Hepatocyte (in vitro differentiated cells): ENCODE measurements at regions not wholly inside any gene's neighbourhood (a gene's known extent, or its start where the extent isn't known, plus 50 kb on each side); places are given as distances from the start of the nearest gene placed in this dataset.

Experiments used
- DNase-seq: peaks from one replicate; pipeline ENCODE4 v3.0.0-alpha.2; 2016; ENCODE audit warnings: low spot score
- H2AFZ ChIP-seq: fragments of 200-600 bp; sonication (generic); 2 replicates; pipeline ENCODE4 v1.6.0; 2016; ENCODE audit warnings: antibody characterized with exemption, mild to moderate bottlenecking
- H3K27ac ChIP-seq: fragments of 200-600 bp; sonication (generic); 2 replicates; pipeline ENCODE4 v1.5.1; 2016; ENCODE audit warnings: mild to moderate bottlenecking
- H3K27me3 ChIP-seq: fragments of 200-600 bp; sonication (generic); 2 replicates; pipeline ENCODE4 v1.6.1; 2016
- H3K36me3 ChIP-seq: fragments of 200-600 bp; sonication (generic); replicated peaks from 2 replicates; pipeline ENCODE4 v1.5.1; 2016; ENCODE audit warnings: low read depth; ENCODE audit not compliant: insufficient read depth
- H3K4me1 ChIP-seq: fragments of 200-600 bp; sonication (generic); 2 replicates; pipeline ENCODE4 v1.5.1; 2016; ENCODE audit warnings: mild to moderate bottlenecking, moderate library complexity; ENCODE audit not compliant: insufficient read depth
- H3K4me2 ChIP-seq: fragments of 200-600 bp; sonication (generic); 2 replicates; pipeline ENCODE4 v1.6.0; 2016
- H3K4me3 ChIP-seq: fragments of 200-600 bp; sonication (generic); 2 replicates; pipeline ENCODE4 v1.5.1; 2016; ENCODE audit warnings: mild to moderate bottlenecking
- H3K79me2 ChIP-seq: fragments of 200-600 bp; sonication (generic); 2 replicates; pipeline ENCODE4 v1.6.0; 2017; ENCODE audit warnings: mild to moderate bottlenecking
- H3K9me2 ChIP-seq: fragments of 200-600 bp; sonication (generic); replicated peaks from 2 replicates; pipeline ENCODE4 v1.6.0; 2017; ENCODE audit warnings: mild to moderate bottlenecking; ENCODE audit not compliant: insufficient read depth
- H3K9me3 ChIP-seq: fragments of 200-600 bp; sonication (generic); 2 replicates; pipeline ENCODE4 v1.5.1; 2016; ENCODE audit warnings: low read depth, mild to moderate bottlenecking
- H4K20me1 ChIP-seq: fragments of 200-600 bp; sonication (generic); 2 replicates; pipeline ENCODE4 v1.6.0; 2016; ENCODE audit warnings: mild to moderate bottlenecking; ENCODE audit not compliant: insufficient read depth, poor library complexity, severe bottlenecking
- EZH2 ChIP-seq: fragments of 200-600 bp; sonication (generic); IDR thresholded peaks from 2 replicates; pipeline ENCODE4 v1.6.1; 2016; ENCODE audit warnings: antibody characterized with exemption, mild to moderate bottlenecking, borderline replicate concordance
- EZH2phosphoT487 ChIP-seq: fragments of 200-600 bp; sonication (generic); IDR thresholded peaks from one replicate; pipeline ENCODE4 v1.6.1; 2018; ENCODE audit warnings: antibody characterized with exemption, mild to moderate bottlenecking, low read depth, moderate library complexity; ENCODE audit not compliant: unreplicated experiment, severe bottlenecking
- WGBS: methylation state at CpG from one replicate; pipeline ENCODE4 v1.1.6; 2016; ENCODE audit warnings: low lambda C conversion rate; ENCODE audit errors: missing lambda C conversion rate; 5-methylcytosine and 5-hydroxymethylcytosine counted together
- TF ChIP-seq, protein P1 (sequence below): fragments of 200-600 bp; sonication (generic); IDR thresholded peaks from 2 replicates; pipeline ENCODE4 v1.5.1; 2016; ENCODE audit warnings: antibody characterized with exemption, mild to moderate bottlenecking; ENCODE audit not compliant: poor library complexity

GRCh38 chr5:121503111-121503840, 348.4 kb upstream of the FTMT start:
- no peaks in the 10 kb centered on the region for H3K27me3 ChIP-seq
- H3K4me2 ChIP-seq, result no peak overlapping the region
- no peaks in the 10 kb centered on the region for H3K36me3 ChIP-seq
- TF ChIP-seq EZH2phosphoT487 (no peak), EZH2 (no peak)
- TF ChIP-seq, protein P1, sequence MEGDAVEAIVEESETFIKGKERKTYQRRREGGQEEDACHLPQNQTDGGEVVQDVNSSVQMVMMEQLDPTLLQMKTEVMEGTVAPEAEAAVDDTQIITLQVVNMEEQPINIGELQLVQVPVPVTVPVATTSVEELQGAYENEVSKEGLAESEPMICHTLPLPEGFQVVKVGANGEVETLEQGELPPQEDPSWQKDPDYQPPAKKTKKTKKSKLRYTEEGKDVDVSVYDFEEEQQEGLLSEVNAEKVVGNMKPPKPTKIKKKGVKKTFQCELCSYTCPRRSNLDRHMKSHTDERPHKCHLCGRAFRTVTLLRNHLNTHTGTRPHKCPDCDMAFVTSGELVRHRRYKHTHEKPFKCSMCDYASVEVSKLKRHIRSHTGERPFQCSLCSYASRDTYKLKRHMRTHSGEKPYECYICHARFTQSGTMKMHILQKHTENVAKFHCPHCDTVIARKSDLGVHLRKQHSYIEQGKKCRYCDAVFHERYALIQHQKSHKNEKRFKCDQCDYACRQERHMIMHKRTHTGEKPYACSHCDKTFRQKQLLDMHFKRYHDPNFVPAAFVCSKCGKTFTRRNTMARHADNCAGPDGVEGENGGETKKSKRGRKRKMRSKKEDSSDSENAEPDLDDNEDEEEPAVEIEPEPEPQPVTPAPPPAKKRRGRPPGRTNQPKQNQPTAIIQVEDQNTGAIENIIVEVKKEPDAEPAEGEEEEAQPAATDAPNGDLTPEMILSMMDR, result no peak
- no peaks in the 10 kb centered on the region for H3K4me1 ChIP-seq
- H3K9me3 ChIP-seq, result no peaks in the 10 kb centered on the region
- H3K79me2 ChIP-seq, result no peaks in the 10 kb centered on the region
- 13% methylated on average over 2 of the region's 2 CpGs for WGBS
- H3K27ac ChIP-seq, result no peak overlapping the region
- no peaks in the 10 kb centered on the region for H4K20me1 ChIP-seq
- no peaks in the 10 kb centered on the region for H3K9me2 ChIP-seq
- H3K4me3 ChIP-seq, result no peak overlapping the region
- DNase-seq, result peak; percentile 65
- H2AFZ ChIP-seq, result no peak overlapping the region

- Histone ChIP-seq H3K4me3 (no peak overlapping the region), H3K27me3 (no peaks in the 10 kb centered on the region), H3K79me2 (no peaks in the 10 kb centered on the region), H3K4me2 (no peak overlapping the region), H3K36me3 (no peaks in the 10 kb centered on the region), H3K9me2 (no peaks in the 10 kb centered on the region), H3K4me1 (no peaks in the 10 kb centered on the region), H4K20me1 (no peaks in the 10 kb centered on the region), H3K27ac (no peak overlapping the region), H2AFZ (no peak overlapping the region), H3K9me3 (no peaks in the 10 kb centered on the region)
- DNase-seq, result no peak
- TF ChIP-seq, protein P1, result no peak
- no peak for TF ChIP-seq EZH2
- no peak for TF ChIP-seq EZH2phosphoT487
Observed at GRCh38 chr5:121516997-121517396, 334.7 kb upstream of the FTMT start.

GRCh38 chr5:121525706-121526105, 326.0 kb upstream of the FTMT start:
- Histone ChIP-seq H3K27ac (no peak overlapping the region), H3K79me2 (no peaks in the 10 kb centered on the region), H4K20me1 (no peaks in the 10 kb centered on the region), H3K9me2 (no peaks in the 10 kb centered on the region), H3K9me3 (no peaks in the 10 kb centered on the region), H3K4me3 (no peak overlapping the region), H3K4me2 (no peak overlapping the region), H3K36me3 (no peaks in the 10 kb centered on the region), H3K4me1 (no peaks in the 10 kb centered on the region), H3K27me3 (no peaks in the 10 kb centered on the region), H2AFZ (no peak overlapping the region)
- 94% methylated on average over 3 of the region's 3 CpGs for WGBS
- DNase-seq, result no peak
- TF ChIP-seq EZH2, result no peak
- TF ChIP-seq EZH2phosphoT487, result no peak
- TF ChIP-seq, protein P1, result no peak

DNA sequence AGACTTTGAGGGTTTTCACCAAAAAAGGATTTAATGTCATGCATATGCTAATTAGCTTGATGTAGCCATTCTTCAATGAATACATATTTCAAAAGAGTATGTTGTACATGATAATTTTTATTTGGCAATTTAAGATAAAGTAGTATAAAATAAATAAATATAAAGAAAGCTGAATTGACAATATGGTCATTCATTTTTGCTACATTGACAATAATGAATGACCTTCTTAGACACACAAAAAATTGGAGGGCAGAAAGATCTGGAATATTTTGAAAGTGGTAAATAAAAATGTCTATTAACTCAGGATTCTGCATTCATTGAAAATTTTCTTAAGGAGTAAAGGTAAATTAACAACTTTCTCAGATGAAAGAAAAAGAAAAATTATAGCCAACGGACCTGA, 324.8 kb upstream of the FTMT start:
- no peak for DNase-seq
- no peaks in the 10 kb centered on the region for H3K27me3 ChIP-seq

More for the DNA sequence above, 324.8 kb upstream of the FTMT start:
- no peaks in the 10 kb centered on the region for H3K79me2 ChIP-seq
- H3K4me3 ChIP-seq, result no peak overlapping the region
- H3K9me2 ChIP-seq, result no peaks in the 10 kb centered on the region
- no peak for TF ChIP-seq EZH2
- TF ChIP-seq EZH2phosphoT487, result no peak
- TF ChIP-seq, protein P1, result no peak
- H3K9me3 ChIP-seq, result no peaks in the 10 kb centered on the region
- no peak overlapping the region for H2AFZ ChIP-seq
- no peaks in the 10 kb centered on the region for H3K4me1 ChIP-seq
- no peak overlapping the region for H3K4me2 ChIP-seq
- no peaks in the 10 kb centered on the region for H3K36me3 ChIP-seq
- H4K20me1 ChIP-seq, result no peaks in the 10 kb centered on the region
- 79% methylated on average over 1 of the region's 1 CpG for WGBS
- H3K27ac ChIP-seq, result no peak overlapping the region
